ENCODE measurements at regions not wholly inside any gene's neighbourhood (a gene's known extent, or its start where the extent isn't known, plus 50 kb on each side); places are given as distances from the start of the nearest gene placed in this dataset.

- Histone ChIP-seq H3K4me3 (no peak overlapping the region), H3K27ac (no peak overlapping the region), H3K27me3 (no peaks in the 10 kb centered on the region), H3K36me3 (no peaks in the 10 kb centered on the region), H3K9me3 (no peaks in the 10 kb centered on the region), H3K4me1 (no peaks in the 10 kb centered on the region)
- intact Hi-C loops (cut with DNase I) = no loop called here
- TF ChIP-seq CTCF (IDR thresholded peaks at IDR 0.05) = no peak
- ATAC-seq = no peak
- no peak for DNase-seq
These were observed 1623.8 kb upstream of the TENM3 start for GRCh38 chr4:180619440-180619839.

GRCh38 chr4:180622254-180622653, 1620.9 kb upstream of the TENM3 start:
- no peaks in the 10 kb centered on the region for H3K27me3 ChIP-seq
- no peaks in the 10 kb centered on the region for H3K36me3 ChIP-seq
- no peaks in the 10 kb centered on the region for H3K4me1 ChIP-seq
- TF ChIP-seq CTCF (IDR thresholded peaks at IDR 0.05) = no peak
- no peak overlapping the region for H3K27ac ChIP-seq
- no peak overlapping the region for H3K4me3 ChIP-seq
- no peaks in the 10 kb centered on the region for H3K9me3 ChIP-seq
- DNase-seq (no peak), ATAC-seq (no peak)
- intact Hi-C loops (cut with DNase I) = no loop called here

- no peaks in the 10 kb centered on the region for H3K27me3 ChIP-seq
- no peak overlapping the region for H3K4me3 ChIP-seq
- DNase-seq (no peak), ATAC-seq (no peak)
- no peaks in the 10 kb centered on the region for H3K4me1 ChIP-seq
- H3K9me3 ChIP-seq = no peaks in the 10 kb centered on the region
- no peak for TF ChIP-seq CTCF (IDR thresholded peaks at IDR 0.05)
- no peaks in the 10 kb centered on the region for H3K36me3 ChIP-seq
- H3K27ac ChIP-seq = no peak overlapping the region
- intact Hi-C loops (cut with DNase I) = no loop called here
These were observed 1617.5 kb upstream of the TENM3 start for GRCh38 chr4:180625653-180626052.

GRCh38 chr4:180630012-180630665, 1613.1 kb upstream of the TENM3 start:
- H3K4me1 ChIP-seq = no peaks in the 10 kb centered on the region
- H3K36me3 ChIP-seq = no peaks in the 10 kb centered on the region
- no peak for TF ChIP-seq CTCF (IDR thresholded peaks at IDR 0.05)
- H3K27me3 ChIP-seq = no peaks in the 10 kb centered on the region
- ATAC-seq (no peak), DNase-seq (no peak)
- no peak overlapping the region for H3K4me3 ChIP-seq
- intact Hi-C loops (cut with DNase I) = no loop called here
- no peaks in the 10 kb centered on the region for H3K9me3 ChIP-seq
- H3K27ac ChIP-seq = no peak overlapping the region

- H3K27ac ChIP-seq = no peak overlapping the region
- DNase-seq (no peak), ATAC-seq (no peak)
- no peak for TF ChIP-seq CTCF (IDR thresholded peaks at IDR 0.05)
- H3K36me3 ChIP-seq = no peaks in the 10 kb centered on the region
- intact Hi-C loops (cut with DNase I) = no loop called here
- H3K27me3 ChIP-seq = no peaks in the 10 kb centered on the region
- H3K4me3 ChIP-seq = no peak overlapping the region
- no peaks in the 10 kb centered on the region for H3K9me3 ChIP-seq
- no peaks in the 10 kb centered on the region for H3K4me1 ChIP-seq
These were observed 1608.9 kb upstream of the TENM3 start for GRCh38 chr4:180634306-180634705.
